ENCODE measurements at regions not wholly inside any gene's neighbourhood (a gene's known extent, or its start where the extent isn't known, plus 50 kb on each side); places are given as distances from the start of the nearest gene placed in this dataset.

DNA sequence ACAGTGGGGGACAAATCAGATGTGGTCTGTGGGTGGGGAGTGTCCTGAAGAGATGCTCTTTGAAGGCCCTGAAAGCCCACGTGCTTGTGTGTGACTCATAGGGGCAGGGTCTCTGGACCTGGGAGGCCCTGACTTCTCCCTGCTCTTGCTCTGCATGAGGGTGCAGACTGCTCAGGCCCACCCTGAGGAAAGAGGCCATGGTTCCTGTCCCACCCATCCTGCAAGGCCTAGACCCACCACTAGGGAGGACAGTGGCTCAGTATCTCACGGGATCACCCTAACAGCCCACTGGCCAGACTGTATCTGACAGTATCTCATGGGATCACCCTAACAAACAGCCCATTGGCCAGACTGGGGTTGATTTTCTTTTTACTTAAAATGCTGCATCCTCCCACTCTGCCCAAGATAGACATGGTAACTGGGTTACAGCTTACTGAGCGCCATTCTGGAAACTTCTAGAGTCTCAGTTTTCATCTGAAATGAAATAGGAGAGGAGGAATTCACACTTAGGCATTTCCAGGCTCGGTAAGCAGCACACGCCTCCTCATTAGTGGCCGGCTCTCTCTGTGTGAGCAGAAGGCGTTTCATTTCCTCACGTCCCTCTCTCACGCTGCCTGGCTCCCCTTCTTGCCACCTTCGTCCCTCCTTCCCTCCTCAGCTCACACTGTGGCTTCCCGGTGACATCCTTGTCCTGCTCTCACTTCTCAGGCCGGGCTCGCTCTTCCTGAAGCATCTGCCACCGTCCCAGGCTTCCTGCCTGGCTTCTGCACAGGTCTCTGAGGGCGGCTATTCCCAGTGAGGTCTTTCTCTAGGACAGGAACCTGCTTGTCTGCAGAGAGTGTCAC is 242.6 kb downstream of the GLRX3 start:
- TF ChIP-seq, protein P1, sequence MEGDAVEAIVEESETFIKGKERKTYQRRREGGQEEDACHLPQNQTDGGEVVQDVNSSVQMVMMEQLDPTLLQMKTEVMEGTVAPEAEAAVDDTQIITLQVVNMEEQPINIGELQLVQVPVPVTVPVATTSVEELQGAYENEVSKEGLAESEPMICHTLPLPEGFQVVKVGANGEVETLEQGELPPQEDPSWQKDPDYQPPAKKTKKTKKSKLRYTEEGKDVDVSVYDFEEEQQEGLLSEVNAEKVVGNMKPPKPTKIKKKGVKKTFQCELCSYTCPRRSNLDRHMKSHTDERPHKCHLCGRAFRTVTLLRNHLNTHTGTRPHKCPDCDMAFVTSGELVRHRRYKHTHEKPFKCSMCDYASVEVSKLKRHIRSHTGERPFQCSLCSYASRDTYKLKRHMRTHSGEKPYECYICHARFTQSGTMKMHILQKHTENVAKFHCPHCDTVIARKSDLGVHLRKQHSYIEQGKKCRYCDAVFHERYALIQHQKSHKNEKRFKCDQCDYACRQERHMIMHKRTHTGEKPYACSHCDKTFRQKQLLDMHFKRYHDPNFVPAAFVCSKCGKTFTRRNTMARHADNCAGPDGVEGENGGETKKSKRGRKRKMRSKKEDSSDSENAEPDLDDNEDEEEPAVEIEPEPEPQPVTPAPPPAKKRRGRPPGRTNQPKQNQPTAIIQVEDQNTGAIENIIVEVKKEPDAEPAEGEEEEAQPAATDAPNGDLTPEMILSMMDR (IDR thresholded peaks at IDR 0.05): no peak
- no peak for TF ChIP-seq POLR2A (IDR thresholded peaks at IDR 0.05)

All from Peyer's patch (tissue), 4 donors.